GDM1 (cell line): ENCODE measurements at regions not wholly inside any gene's neighbourhood (a gene's known extent, or its start where the extent isn't known, plus 50 kb on each side); places are given as distances from the start of the nearest gene placed in this dataset.
"Not testable (repeated sequence)": the region's sequence is repeated elsewhere in the genome, so short reads cannot be mapped to it uniquely, and the experiment has no call there.

Experiments
- DNase-seq: peaks from one replicate; lab custom pipeline; 2025; lab: John Stamatoyannopoulos, UW

GRCh38 chr16:86716649-86717048 lies 138.3 kb downstream of the FOXL1 start:
- DNase-seq: no peak

GRCh38 chr16:86718118-86718517 lies 139.8 kb downstream of the FOXL1 start:
- DNase-seq: no peak

- no peak for DNase-seq
These were observed 144.6 kb downstream of the FOXL1 start for GRCh38 chr16:86722970-86723369.

- DNase-seq: no peak
These were observed 145.3 kb downstream of the FOXL1 start for GRCh38 chr16:86723689-86724088.

GRCh38 chr16:86725401-86725800 lies 147.1 kb downstream of the FOXL1 start:
- no peak for DNase-seq

GRCh38 chr16:86726340-86726739 lies 148.0 kb downstream of the FOXL1 start:
- DNase-seq: no peak

- DNase-seq: no peak
These were observed 148.8 kb downstream of the FOXL1 start for GRCh38 chr16:86727131-86727530.

- no peak for DNase-seq
These were observed 149.3 kb downstream of the FOXL1 start for GRCh38 chr16:86727632-86728031.

GRCh38 chr16:86729686-86730085 lies 151.3 kb downstream of the FOXL1 start:
- no peak for DNase-seq

- DNase-seq: no peak
These were observed 151.7 kb downstream of the FOXL1 start for GRCh38 chr16:86730086-86730485.

- DNase-seq: no peak
These were observed 152.2 kb downstream of the FOXL1 start for GRCh38 chr16:86730597-86730996.

- no peak for DNase-seq
These were observed 154.4 kb downstream of the FOXL1 start for GRCh38 chr16:86732621-86733295.

- DNase-seq: no peak
These were observed 155.4 kb downstream of the FOXL1 start for GRCh38 chr16:86733546-86734254.

- DNase-seq: no peak
These were observed 156.5 kb downstream of the FOXL1 start for GRCh38 chr16:86734543-86735460.

- no peak for DNase-seq
These were observed 157.4 kb downstream of the FOXL1 start for GRCh38 chr16:86735727-86736126.

GRCh38 chr16:86736502-86736901 lies 158.2 kb downstream of the FOXL1 start:
- DNase-seq: no peak

- no peak for DNase-seq
These were observed 158.7 kb downstream of the FOXL1 start for GRCh38 chr16:86737083-86737482.

GRCh38 chr16:86738322-86738721 lies 160.0 kb downstream of the FOXL1 start:
- not testable (repeated sequence) for DNase-seq

- no peak for DNase-seq
These were observed 160.8 kb downstream of the FOXL1 start for GRCh38 chr16:86739178-86739577.

- no peak for DNase-seq
These were observed 161.5 kb downstream of the FOXL1 start for GRCh38 chr16:86739808-86740207.

- DNase-seq: no peak
These were observed 161.9 kb downstream of the FOXL1 start for GRCh38 chr16:86740298-86740697.

GRCh38 chr16:86740906-86741799 lies 162.8 kb downstream of the FOXL1 start:
- no peak for DNase-seq
